ENCODE measurements at regions not wholly inside any gene's neighbourhood (a gene's known extent, or its start where the extent isn't known, plus 50 kb on each side); places are given as distances from the start of the nearest gene placed in this dataset.

- Histone ChIP-seq H3K9ac (ENCODE audit: low read depth, low read length) (no peak overlapping the region), H3K18ac (ENCODE audit: low read depth, low read length) (peak overlapping the region; percentile 74; the same call in 1 of the 2 replicates), H2AK9ac (replicated peaks; ENCODE audit: low read depth, low read length, poor library complexity) (no peak overlapping the region), H3K9me1 (ENCODE audit: insufficient read depth, low read length) (no peaks in the 10 kb centered on the region), H2BK5ac (ENCODE audit: low read depth, low read length, poor library complexity, severe bottlenecking) (no peak overlapping the region), H3K4me3 (ENCODE audit: insufficient read depth, low read depth, low read length) (no peak overlapping the region), H2AK5ac (ENCODE audit: low read depth, low read length) (no peak overlapping the region), H2AFZ (replicated peaks; ENCODE audit: low read length, poor library complexity) (no peak overlapping the region), H4K8ac (ENCODE audit: low read depth in 2 of 2, low read length in 2 of 2) (no peak overlapping the region), H2BK20ac (ENCODE audit: low read depth, low read length) (peak overlapping the region; percentile 66), H3K27ac (ENCODE audit: insufficient read depth, low read length) (no peak overlapping the region), H4K20me1 (ENCODE audit: insufficient read depth, low read length) (no peaks in the 10 kb centered on the region), H4K91ac (ENCODE audit: insufficient read depth, low read depth, low read length) (no peak overlapping the region), H3K79me1 (ENCODE audit: low read depth in 1 of 2, low read length in 2 of 2) (no peaks in the 10 kb centered on the region), H2BK120ac (ENCODE audit: low read depth, low read length) (peak overlapping the region; percentile 25; the same call in 1 of the 2 replicates), H3K4me2 (ENCODE audit: low read depth, low read length) (no peak overlapping the region; the same call in 1 of the 2 replicates), H4K5ac (ENCODE audit: low read depth, low read length) (peak overlapping the region; percentile 78; the same call in 1 of the 2 replicates), H3K4me1 (ENCODE audit: control insufficient read depth, insufficient read depth, low read length) (peaks cover 4% of the 10 kb centered on the region; the same call in 1 of the 2 replicates), H3K14ac (replicated peaks; ENCODE audit: low read depth, low read length) (no peak overlapping the region), H3K36me3 (ENCODE audit: control insufficient read depth, insufficient read depth, low read length) (no peaks in the 10 kb centered on the region), H3K9me3 (ENCODE audit: control insufficient read depth, insufficient read depth, low read length) (no peaks in the 10 kb centered on the region), H3K27me3 (ENCODE audit: control insufficient read depth, insufficient read depth, low read length) (no peaks in the 10 kb centered on the region), H3K56ac (ENCODE audit: extremely low read depth, insufficient read depth, low read length) (no peak overlapping the region), H3K4ac (ENCODE audit: low read depth, low read length) (peak overlapping the region; percentile 27), H3K23ac (ENCODE audit: low read depth, low read length) (no peak overlapping the region), H2BK15ac (ENCODE audit: low read depth, low read length) (peak overlapping the region; percentile 29; the same call in 1 of the 3 replicates)
- TF ChIP-seq MXI1 (IDR thresholded peaks at IDR 0.05; ENCODE audit: borderline replicate concordance, low read depth, low read length) (no peak), RFX5 (IDR thresholded peaks at IDR 0.05; ENCODE audit: low read depth, low read length) (no peak), BHLHE40 (IDR thresholded peaks at IDR 0.05; ENCODE audit: low read depth, low read length) (no peak), FOS (IDR thresholded peaks at IDR 0.05; ENCODE audit: low read depth, low read length) (peak; percentile 41), ELK1 (IDR thresholded peaks at IDR 0.05; ENCODE audit: borderline replicate concordance, low read depth, low read length) (no peak), CEBPB (IDR thresholded peaks at IDR 0.05; ENCODE audit: low read depth, low read length) (peak; percentile 61), RAD21 (IDR thresholded peaks at IDR 0.05; ENCODE audit: low read length) (no peak)
- dilution Hi-C loops (cut with HindIII; ENCODE audit: low sequenced_read_pairs, unreplicated experiment): no loop called here
- no TSS peak for BruUV-seq (replicated peaks)
- intact Hi-C loops (cut with micrococcal nuclease): no loop called here
- no CpG with 5 or more reads among the region's 2 CpGs for WGBS, 2 experiments (ENCODE audit: extremely low coverage in 2 of 2, insufficient read length in 1 of 2)
- in situ Hi-C loops (cut with MboI; ENCODE audit: low sequenced_read_pairs): no loop called here
- peak; percentile 85 for ATAC-seq (ENCODE audit: low read depth)
- ChIA-PET POLR2A (ENCODE audit: unreplicated experiment) (no interaction called here), CTCF (no interaction called here)
- DNase-seq: peak; percentile 65
Measured at GRCh38 chrX:10902001-10902400, 209.1 kb upstream of the HCCS start.
